Stomach (tissue), 8 donors: ENCODE measurements at regions not wholly inside any gene's neighbourhood (a gene's known extent, or its start where the extent isn't known, plus 50 kb on each side); places are given as distances from the start of the nearest gene placed in this dataset.
"Not testable (repeated sequence)": the region's sequence is repeated elsewhere in the genome, so short reads cannot be mapped to it uniquely, and the experiment has no call there.

Experiments used
- DNase-seq, 2 donors: peaks; one replicate each; pipeline versions ENCODE4 v3.0.0 to v3.0.0-alpha.2; 2013 to 2019
- H3K27ac ChIP-seq, 5 donors: fragments of 200-600 bp in 4 of 5; sonication (generic) in 4 of 5; one replicate each; pipeline ENCODE4 v1.5.1; 2013 to 2019; ENCODE audit warnings: mild to moderate bottlenecking in 1 of 5, moderate library complexity in 1 of 5
- H3K27me3 ChIP-seq, 3 donors: fragments of 200-600 bp; sonication (generic); one replicate each; pipeline ENCODE4 v1.5.1; 2017 to 2019; ENCODE audit warnings: mixed run types in 1 of 3
- H3K36me3 ChIP-seq, 4 donors: fragments of 200-600 bp; sonication (generic); 1 replicate in 3 of 4; 2 replicates in 1 of 4; pipeline ENCODE4 v1.5.1; 2016 to 2019
- H3K4me1 ChIP-seq, 4 donors: fragments of 200-600 bp; sonication (generic); one replicate each; pipeline ENCODE4 v1.5.1; 2016 to 2019
- H3K4me3 ChIP-seq, 4 donors: fragments of 200-600 bp; sonication (generic) in 3 of 4; one replicate each; pipeline ENCODE4 v1.5.1; 2016 to 2019; ENCODE audit warnings: mild to moderate bottlenecking in 1 of 4
- H3K9me3 ChIP-seq, 4 donors: fragments of 200-600 bp; sonication (generic); one replicate each; pipeline ENCODE4 v1.5.1; 2016 to 2019
- EP300 ChIP-seq: sonication (generic); formaldehyde crosslinking; IDR thresholded peaks from one replicate; pipeline ENCODE4 v1.6.1; 2017; ENCODE audit warnings: antibody characterized with exemption
- POLR2A ChIP-seq, 4 donors: fragments of 450-650 bp; IDR thresholded peaks; one replicate each; pipeline ENCODE4 v1.6.1; 2016; ENCODE audit warnings: antibody characterized with exemption in 4 of 4, control low read depth in 2 of 4, mild to moderate bottlenecking in 1 of 4, moderate library complexity in 1 of 4
- POLR2AphosphoS5 ChIP-seq, 3 donors: sonication (generic); formaldehyde crosslinking; IDR thresholded peaks; one replicate each; pipeline ENCODE4 v1.6.1; 2016; ENCODE audit warnings: antibody characterized with exemption in 3 of 3
- WGBS, 5 donors: extraction: QIAGEN DNeasy Blood & Tissue Kit in 3 of 5; methylation state at CpG; one replicate each; pipeline versions ENCODE4 v1.1.5 to v1.1.7; 2013 to 2018; 5-methylcytosine and 5-hydroxymethylcytosine counted together
- intact Hi-C: fragments of 100-400 bp; cut with DNase I; formaldehyde crosslinking; loops from one replicate; pipeline ENCODE4 v1.15.1; 2023; ENCODE audit warnings: low total_unique reads
- TF ChIP-seq, protein P1 (sequence below), 7 experiments: fragments of 450-650 bp in 4 of 7; fragments of 200-600 bp in 3 of 7; sonication (generic) in 3 of 7; IDR thresholded peaks; one replicate each; pipeline ENCODE4 v1.5.1; 2016 to 2019; ENCODE audit warnings: antibody characterized with exemption in 7 of 7, control low read depth in 2 of 7, mild to moderate bottlenecking in 1 of 7
- donor health status: healthy with polysubstance abuse.
- donor health status: Bipolar disorder and iron deficiency.
- donor health status: healthy.

DNA sequence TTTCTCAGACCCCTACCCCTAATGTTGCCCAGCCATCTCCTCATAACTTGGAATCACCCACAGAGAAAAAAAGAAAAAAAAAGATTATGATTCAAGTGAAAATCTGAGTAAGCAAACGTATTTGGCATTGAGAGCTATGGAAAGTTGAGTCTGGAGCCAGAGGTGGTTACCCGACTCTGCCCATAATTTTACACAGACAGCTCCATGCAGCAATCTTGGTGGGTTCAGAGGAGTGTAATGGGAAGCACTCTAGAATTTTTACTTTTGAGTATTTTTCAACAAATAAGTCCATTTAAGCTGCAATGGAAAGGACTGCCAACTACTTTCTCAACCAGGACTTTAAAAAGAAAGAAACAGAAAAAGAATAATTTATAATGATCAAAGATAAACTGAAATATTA lies 62.7 kb downstream of the ZC3H11B start:
- H3K36me3 ChIP-seq: no peaks in the 10 kb centered on the region
- peaks cover 0 to 4% (median 0%) of the 10 kb centered on the region in 4 donors for H3K4me1 ChIP-seq
- H3K27me3 ChIP-seq: no peaks in the 10 kb centered on the region
- intact Hi-C loops: no loop called here
- H3K27ac ChIP-seq: no peak overlapping the region
- WGBS, 5 donors: 60 to 66% (median 61%) methylated on average over 2 of the region's 2 CpGs
- no peak overlapping the region for H3K4me3 ChIP-seq
- peak in 1 of 2 donors; percentile 27 for DNase-seq
- H3K9me3 ChIP-seq: no peaks in the 10 kb centered on the region
- TF ChIP-seq, protein P1, sequence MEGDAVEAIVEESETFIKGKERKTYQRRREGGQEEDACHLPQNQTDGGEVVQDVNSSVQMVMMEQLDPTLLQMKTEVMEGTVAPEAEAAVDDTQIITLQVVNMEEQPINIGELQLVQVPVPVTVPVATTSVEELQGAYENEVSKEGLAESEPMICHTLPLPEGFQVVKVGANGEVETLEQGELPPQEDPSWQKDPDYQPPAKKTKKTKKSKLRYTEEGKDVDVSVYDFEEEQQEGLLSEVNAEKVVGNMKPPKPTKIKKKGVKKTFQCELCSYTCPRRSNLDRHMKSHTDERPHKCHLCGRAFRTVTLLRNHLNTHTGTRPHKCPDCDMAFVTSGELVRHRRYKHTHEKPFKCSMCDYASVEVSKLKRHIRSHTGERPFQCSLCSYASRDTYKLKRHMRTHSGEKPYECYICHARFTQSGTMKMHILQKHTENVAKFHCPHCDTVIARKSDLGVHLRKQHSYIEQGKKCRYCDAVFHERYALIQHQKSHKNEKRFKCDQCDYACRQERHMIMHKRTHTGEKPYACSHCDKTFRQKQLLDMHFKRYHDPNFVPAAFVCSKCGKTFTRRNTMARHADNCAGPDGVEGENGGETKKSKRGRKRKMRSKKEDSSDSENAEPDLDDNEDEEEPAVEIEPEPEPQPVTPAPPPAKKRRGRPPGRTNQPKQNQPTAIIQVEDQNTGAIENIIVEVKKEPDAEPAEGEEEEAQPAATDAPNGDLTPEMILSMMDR (IDR thresholded peaks at IDR 0.05): no peak
- TF ChIP-seq POLR2A (IDR thresholded peaks at IDR 0.05): no peak
- TF ChIP-seq EP300: no peak

DNA sequence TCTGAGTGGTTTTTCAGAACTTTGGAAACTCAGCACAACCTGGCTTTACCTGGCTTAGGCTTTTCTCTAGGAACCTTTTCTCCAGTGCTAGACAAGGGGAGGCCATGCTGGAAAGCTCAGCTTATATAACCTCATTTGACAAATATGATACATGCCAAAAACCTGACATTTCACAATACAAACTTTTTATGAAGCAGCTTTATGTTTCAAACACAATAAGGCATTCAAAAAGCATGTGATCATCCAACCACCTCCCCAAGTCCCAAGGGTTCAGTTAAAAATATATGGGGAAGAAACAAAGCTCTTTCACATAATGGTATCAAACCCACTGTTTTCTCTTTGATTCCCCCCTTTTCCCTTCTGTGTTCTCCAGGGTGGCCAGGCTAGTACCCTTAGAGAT lies 63.7 kb downstream of the ZC3H11B start:
- TF ChIP-seq, protein P1 (IDR thresholded peaks at IDR 0.05): no peak
- TF ChIP-seq POLR2AphosphoS5 (IDR thresholded peaks at IDR 0.05) (no peak), POLR2A (IDR thresholded peaks at IDR 0.05) (no peak), EP300 (no peak)
- intact Hi-C loops: no loop called here
- Histone ChIP-seq H3K4me3 (no peak overlapping the region), H3K27me3 (no peaks in the 10 kb centered on the region), H3K4me1 (no peaks in the 10 kb centered on the region), H3K27ac (no peak overlapping the region), H3K36me3 (no peaks in the 10 kb centered on the region), H3K9me3 (no peaks in the 10 kb centered on the region)
- DNase-seq: no peak

DNA sequence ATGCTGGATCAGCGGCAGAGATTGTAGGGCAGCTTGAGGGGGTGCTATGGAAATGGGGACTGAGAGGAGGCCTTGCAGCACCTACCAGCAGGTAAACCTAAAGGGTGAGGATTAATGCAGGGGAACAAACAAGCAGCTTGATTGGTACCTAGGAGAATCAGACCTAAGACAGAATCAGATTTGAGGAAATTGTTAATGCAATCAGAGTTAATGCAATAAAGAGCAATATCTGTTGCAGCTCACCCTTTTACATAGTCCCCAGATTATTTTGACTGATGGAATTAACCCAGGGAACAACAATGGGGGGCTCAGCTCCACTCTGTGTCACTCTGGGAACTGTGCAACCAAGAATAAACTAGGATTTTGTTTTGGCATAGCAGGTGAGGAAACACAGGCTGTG lies 64.5 kb downstream of the ZC3H11B start:
- H3K9me3 ChIP-seq: no peaks in the 10 kb centered on the region
- no peaks in the 10 kb centered on the region for H3K36me3 ChIP-seq
- H3K27ac ChIP-seq: no peak overlapping the region
- WGBS, 5 donors: 88 to 97% (median 95%) methylated on average over 1 of the region's 1 CpG
- H3K27me3 ChIP-seq: no peaks in the 10 kb centered on the region
- intact Hi-C loops: no loop called here
- no peak overlapping the region for H3K4me3 ChIP-seq
- no peak for DNase-seq
- no peaks in the 10 kb centered on the region for H3K4me1 ChIP-seq
- TF ChIP-seq POLR2AphosphoS5 (IDR thresholded peaks at IDR 0.05) (no peak), EP300 (no peak), POLR2A (IDR thresholded peaks at IDR 0.05) (no peak)
- TF ChIP-seq, protein P1 (IDR thresholded peaks at IDR 0.05): no peak

DNA sequence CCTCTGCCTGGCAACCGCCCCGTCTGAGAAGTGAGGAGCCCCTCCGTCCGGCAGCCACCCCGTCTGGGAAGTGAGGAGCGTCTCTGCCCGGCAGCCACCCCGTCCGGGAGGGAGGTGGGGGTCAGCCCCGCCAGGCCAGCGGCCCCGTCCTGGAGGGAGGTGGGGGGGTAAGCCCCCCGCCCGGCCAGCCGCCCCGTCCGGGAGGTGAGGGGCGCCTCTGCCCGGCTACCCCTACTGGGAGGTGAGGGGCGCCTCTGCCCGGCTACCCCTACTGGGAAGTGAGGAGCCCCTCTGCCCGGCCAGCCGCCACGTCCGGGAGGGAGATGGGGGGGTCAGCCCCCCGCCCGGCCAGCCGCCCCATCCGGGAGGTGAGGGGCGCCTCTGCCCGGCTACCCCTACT lies 67.1 kb downstream of the ZC3H11B start:
- DNase-seq, H3K4me3 ChIP-seq, H3K9me3 ChIP-seq, H3K4me1 ChIP-seq, intact Hi-C loops, H3K36me3 ChIP-seq, H3K27me3 ChIP-seq, H3K27ac ChIP-seq: not testable (repeated sequence)
- WGBS, 5 donors: 92 to 99% (median 95%) methylated on average over 11 to 26 of the region's 31 CpGs

DNA sequence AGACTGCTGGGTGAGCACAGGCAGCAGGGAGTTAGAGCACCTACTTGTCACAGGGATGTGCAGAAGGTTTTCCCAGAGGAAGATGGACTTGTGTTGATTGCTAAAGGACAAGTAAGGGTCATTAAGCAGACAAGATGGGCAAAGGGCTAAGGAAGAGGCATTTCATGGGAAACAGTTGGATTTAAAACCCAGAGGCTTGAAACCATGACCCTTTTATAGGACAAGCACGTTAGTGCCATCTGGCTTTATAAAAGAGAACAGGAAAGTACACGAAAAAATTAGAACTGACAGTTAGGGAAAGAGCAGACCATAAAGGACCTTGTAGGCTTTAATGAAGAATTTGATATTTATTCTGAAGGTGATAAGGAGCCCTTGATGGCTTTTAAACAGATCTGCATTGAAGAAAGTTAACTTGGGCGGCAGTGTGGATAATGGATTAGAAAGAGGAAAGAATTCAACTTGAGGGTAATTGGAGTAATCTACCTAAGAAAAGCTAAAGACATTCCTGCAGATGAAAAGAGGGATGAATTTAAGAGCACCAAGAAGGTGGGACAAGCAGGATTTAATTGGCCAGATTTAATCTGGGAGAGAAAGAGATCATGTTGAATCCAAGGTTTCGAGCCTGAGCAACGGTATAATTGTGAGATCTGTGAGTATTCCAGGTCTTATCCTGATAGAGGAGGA lies 68.6 kb downstream of the ZC3H11B start:
- 59 to 72% (median 66%) methylated on average over 5 of the region's 5 CpGs for WGBS, 5 donors
- intact Hi-C loops: no loop called here
- H3K4me3 ChIP-seq: no peak overlapping the region
- H3K4me1 ChIP-seq: no peaks in the 10 kb centered on the region
- no peaks in the 10 kb centered on the region for H3K9me3 ChIP-seq
- no peak overlapping the region for H3K27ac ChIP-seq
- TF ChIP-seq POLR2A (IDR thresholded peaks at IDR 0.05) (no peak), POLR2AphosphoS5 (IDR thresholded peaks at IDR 0.05) (no peak), EP300 (no peak)
- TF ChIP-seq, protein P1 (IDR thresholded peaks at IDR 0.05): no peak
- no peak for DNase-seq
- H3K36me3 ChIP-seq: no peaks in the 10 kb centered on the region
- no peaks in the 10 kb centered on the region for H3K27me3 ChIP-seq
